Eye (tissue), 1 donor: ENCODE measurements at regions not wholly inside any gene's neighbourhood (a gene's known extent, or its start where the extent isn't known, plus 50 kb on each side); places are given as distances from the start of the nearest gene placed in this dataset.
A peak's percentile ranks its signal among the peaks of the same experiment; 100 is the strongest.
"Not testable (repeated sequence)": the region's sequence is repeated elsewhere in the genome, so short reads cannot be mapped to it uniquely, and the experiment has no call there.

Experiments used
- DNase-seq: peaks from one replicate; pipeline ENCODE4 v3.0.0-alpha.2; 2015

- no peak for DNase-seq
Measured at GRCh38 chr16:22659933-22660332, 149.2 kb downstream of the NPIPB5 start.

DNA sequence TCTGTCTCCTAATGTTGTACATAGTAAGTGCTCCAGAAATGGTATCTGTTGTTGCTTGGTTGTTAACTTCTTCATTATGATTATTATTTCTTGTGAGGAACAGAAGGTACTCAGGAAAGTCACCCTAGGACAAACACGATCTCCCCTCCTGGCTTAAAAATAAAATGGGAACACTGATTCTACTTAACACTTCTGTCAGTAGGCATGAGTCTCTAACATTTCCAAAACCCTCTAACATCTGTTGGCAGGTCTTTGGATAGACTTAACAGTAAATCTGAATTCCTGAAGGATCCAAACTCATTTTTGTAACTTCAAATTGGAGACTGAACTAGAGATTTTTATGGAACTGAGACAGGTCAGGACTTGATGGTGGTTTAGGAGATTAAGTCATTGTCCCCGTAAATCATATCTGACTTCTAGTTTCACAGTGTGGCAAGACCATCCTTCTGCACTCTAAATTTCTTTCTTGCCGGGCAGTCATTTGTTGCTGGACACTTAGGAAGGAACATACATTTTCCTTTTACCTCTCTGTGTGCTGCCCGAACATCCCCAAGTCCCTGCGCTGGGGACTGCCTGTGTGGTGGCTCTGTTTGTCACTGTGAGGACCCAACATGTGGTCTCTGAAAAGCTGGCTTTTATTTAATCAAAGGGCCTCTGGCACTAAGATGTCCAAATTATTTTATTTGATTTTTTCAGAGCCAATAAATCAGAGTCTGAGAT is 149.9 kb downstream of the NPIPB5 start:
- no peak for DNase-seq

DNA sequence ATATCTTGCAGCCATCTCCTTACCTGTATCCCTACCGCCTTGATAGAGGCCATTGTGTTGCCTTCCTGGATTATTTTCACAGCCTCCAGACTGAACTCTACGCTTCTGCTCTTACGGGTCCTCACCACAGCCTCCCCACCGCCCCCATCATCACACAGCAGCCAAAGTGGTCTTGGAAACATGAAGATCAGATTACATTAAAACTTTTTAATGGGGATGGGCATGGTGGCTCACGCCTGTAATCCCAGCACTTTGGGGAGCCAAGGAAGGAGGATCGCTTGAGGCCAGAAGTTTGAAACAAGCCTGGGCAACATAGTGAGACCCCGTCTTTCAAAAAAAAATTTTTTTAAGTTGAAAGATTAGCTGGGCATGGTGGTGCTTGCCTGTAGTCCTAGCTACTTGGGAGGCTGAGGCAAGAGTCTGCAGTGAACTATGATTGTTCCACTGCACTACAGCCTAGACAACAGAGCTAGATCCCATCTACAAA is 150.5 kb downstream of the NPIPB5 start:
- DNase-seq = no peak

DNA sequence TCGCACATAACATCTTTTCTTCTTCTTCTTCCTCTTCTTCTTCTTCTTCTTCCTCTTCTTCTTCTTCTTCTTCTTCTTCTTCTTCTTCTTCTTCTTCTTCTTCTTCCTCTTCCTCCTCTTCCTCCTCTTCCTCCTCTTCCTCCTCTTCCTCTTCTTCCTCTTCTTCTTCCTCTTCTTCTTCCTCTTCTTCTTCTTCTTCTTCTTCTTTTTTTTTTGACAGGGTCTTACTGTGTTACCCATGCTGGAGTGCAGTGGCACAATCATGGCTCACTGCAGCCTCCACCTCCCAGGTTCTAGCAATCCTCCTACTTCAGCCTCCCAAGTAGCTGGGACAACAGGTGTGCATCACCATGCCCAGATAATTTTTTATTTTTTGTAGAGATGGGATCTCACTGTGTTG is 151.0 kb upstream of the HS3ST2 start:
- DNase-seq = not testable (repeated sequence)

GRCh38 chr16:22663389-22664064 is 150.4 kb upstream of the HS3ST2 start:
- no peak for DNase-seq

DNA sequence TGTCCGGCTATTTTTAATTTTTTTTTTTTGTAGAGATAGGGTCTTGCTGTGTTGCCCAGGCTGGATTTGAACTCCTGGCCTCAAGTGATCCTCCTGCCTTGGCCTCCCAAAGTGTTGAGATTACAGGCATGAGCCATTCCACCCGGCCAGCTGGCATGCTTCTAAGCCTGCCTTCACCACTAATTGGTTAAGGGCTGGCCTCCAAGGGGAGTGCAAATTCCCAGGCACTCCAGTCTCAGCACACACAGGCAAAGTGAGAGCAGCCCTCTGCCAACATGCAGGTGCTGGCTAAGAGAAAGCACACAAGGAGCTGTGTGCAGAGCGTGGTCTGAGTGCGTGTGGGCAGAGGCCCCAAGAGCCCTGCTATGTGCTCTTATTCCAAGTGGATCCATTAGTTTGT is 149.8 kb upstream of the HS3ST2 start:
- no peak for DNase-seq

DNA sequence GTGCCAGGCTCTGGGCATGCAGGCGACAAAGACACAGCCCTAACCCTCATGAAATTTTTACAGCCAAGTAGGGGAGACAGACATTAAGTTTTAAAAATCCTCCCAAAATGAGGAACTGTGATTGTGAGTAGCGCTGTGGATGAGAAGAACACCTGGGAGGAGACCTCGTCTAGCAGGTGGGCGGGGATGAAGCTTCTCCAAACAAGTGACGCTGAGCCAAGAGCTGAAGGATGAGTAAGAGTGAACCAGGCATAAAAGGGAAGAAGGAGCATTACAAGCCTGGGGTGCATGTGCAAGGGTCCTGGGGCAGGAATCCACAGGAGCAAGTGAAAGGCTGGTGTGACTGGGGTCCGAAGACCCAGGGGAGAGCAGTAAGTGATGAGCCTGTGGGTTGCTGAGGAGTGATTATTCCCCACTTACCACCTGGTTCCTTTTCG is 149.4 kb upstream of the HS3ST2 start:
- DNase-seq = no peak

- DNase-seq = peak; percentile 51
Measured at GRCh38 chr16:22665048-22665797, 148.7 kb upstream of the HS3ST2 start.

DNA sequence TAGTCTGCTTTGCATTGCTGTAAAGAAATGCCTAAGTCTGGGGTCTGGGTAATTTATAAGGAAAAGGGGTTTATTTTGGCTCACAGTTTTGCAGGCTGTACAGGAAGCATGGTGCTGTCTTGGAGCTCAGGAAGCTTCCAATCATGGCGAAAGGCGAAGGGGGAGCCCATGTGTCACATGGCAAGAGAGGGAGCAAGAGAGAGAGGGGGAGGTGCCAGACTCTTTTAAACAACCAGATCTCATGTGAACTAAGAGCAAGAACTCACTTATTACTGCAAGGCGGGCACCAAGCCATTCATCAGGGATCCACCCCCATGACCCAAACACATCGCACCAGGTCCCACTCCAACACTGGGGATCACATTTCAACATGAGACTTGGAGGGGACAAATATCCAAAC is 148.2 kb upstream of the HS3ST2 start:
- DNase-seq = no peak

GRCh38 chr16:22668318-22668717 is 145.6 kb upstream of the HS3ST2 start:
- DNase-seq = no peak

DNA sequence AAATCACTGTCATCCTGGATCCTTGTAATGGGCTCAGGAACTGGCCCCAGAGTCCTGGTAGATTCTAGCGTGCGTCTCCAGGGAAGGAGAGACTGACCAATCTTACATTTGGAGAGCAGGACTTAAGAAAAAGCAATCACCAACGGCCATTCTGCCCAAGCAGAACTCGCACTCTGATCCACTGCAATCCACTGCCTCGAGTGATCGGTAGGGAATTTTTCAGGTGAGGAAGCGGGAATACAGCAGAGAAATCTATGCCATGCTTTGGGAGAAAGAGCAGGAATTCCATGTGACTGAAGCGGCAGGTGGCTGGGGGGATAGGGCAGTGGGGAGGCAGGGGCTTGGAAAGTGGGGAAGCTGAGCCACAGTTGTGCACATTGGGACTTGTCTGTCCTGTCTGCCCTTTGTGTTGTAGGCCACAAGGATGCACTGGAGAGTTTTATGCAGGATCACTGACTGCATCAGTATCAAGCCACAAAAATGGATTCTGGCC is 143.9 kb upstream of the HS3ST2 start:
- no peak for DNase-seq

- peak; percentile 72 for DNase-seq
Measured at GRCh38 chr16:22670551-22671041, 143.4 kb upstream of the HS3ST2 start.

- DNase-seq = no peak
Measured at GRCh38 chr16:22671301-22672076, 142.5 kb upstream of the HS3ST2 start.

- DNase-seq = no peak
Measured at GRCh38 chr16:22672830-22673210, 141.1 kb upstream of the HS3ST2 start.

DNA sequence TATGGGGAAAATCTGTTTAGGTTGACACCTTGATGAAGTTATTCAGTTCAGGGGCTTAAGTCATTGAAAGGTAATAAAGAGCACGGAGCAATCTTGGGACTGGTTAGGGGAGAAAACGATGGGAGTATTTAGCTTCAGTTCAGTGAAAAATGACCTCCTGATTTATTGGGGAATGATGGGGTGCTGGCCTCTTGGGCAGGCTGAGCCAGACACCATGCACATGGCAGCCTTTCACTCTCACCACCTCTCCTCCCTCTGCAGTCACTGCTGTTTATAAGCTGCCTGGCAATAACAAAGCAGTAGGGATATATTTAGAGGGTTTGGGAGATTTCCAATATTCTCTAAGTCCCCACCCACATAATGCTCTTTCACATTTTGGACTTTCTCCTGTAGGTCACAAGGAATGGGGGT is 140.5 kb upstream of the HS3ST2 start:
- DNase-seq = no peak

DNA sequence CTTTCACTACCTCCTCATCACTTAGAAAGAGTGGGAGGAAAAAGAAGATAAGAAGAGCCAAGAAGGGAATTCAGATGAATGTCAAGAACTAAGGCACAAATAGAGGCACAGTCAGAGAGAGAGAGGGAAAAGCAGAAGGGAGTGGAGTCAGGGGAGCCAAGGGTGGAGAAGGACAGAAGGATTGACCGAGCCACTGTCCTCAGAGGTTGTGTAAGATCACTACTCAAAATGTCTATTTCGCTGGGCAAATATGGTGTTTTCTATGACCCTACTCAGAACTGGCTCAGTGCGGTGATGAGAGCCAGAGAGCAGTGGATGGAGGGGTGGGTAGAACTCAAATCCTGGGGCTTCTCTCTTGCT is 139.2 kb upstream of the HS3ST2 start:
- DNase-seq = no peak

DNA sequence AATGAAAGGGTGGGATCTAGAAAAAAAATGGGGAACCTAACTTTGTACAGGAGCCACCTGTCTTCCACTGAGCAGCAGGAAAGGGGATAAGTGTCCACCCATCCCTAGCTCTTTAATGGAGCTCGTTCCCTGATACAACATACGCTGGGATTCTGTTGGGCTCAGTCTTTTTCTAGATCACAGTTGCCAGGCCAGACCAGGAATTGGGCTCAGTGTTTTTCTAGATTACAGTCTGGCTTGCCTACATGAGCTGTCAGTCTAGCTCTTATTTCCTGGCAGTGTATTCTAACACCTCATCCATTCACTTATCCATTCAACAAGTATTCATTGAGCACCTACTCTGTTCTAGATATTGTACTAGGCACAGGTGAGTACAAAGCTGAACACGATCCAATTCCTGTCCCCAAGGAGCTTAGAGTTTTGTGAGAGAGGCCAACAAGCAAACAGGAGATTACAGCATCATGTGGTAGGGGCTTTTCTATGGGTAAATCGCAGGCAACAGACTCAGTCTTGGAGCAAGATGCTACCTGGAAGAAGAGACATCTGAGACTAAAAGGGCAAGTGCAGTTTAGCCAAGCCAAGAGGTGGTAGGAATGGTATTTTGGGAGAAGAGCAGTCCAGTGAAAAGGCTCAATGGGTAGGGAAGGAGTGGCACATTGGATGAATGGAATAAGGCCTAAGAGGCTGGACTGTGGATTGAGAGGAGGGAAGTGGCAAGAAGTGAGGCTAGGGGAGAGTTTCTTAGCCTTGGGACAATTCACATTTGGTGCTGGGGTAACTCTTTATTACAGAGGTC is 138.0 kb upstream of the HS3ST2 start:
- no peak for DNase-seq

- no peak for DNase-seq
Measured at GRCh38 chr16:22677024-22677830, 136.7 kb upstream of the HS3ST2 start.

DNA sequence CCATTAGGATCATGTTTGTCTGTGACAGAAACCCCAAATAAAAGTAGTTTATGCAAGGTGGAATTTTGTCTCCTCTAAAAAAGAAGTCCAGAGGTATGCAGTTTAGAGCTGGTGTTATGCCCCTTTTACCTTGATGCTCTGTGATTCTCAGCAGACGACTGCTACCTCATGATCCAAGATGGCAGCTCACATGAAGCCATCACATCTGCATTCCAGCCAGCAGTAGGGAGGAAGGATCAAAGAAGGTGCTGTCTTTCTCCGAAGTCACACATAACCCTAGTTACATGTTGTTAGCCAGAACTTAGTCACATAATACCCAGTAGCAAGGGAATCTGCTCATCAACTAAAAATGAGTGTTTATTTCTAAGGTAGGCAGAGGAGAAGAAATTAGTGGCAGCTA is 135.7 kb upstream of the HS3ST2 start:
- DNase-seq = no peak

DNA sequence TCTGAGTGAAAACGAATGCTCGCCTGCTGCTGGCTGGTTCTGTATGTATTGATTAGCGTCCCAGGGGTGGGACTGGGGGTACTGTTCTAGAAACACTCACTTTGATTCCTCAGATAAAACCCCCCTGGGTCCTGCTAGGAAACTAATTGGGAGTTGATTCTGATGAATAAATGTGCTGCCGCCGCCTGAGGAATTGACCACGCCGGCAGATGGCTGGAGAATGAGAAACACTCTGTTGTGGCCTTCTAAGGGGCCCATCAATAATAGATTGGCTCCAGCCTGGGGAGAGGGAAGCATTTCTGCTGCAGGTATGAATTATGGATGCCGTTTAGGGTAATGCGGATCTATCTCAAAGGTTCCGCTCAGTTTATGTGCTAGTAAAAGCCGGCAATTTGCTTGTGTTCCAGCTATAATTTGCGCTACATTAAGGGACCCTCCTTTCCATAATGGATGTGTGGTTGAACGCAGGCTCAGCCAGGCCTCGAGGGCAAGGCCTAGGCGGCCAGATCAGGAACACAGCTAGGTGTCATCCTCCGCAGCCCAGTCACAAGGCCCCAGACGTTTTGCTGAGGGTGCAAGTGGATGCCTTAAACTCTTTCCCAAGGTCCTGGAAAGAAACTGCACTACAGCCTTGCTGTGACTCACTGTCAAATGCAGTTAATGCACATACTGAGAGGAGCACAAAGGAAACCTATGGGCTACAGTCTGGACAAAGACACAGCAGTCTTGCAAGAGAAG is 132.2 kb upstream of the HS3ST2 start:
- peak; percentile 95 for DNase-seq
